Endothelial cell of umbilical vein (primary cell): ENCODE measurements at regions not wholly inside any gene's neighbourhood (a gene's known extent, or its start where the extent isn't known, plus 50 kb on each side); places are given as distances from the start of the nearest gene placed in this dataset.

ENCODE experiments used
- BruUV-seq: library from RNA; stranded (reverse); fragments of 400-500 nt; replicated peaks from 2 replicates; lab custom pipeline; 2021; lab: Mats Ljungman, UMichigan
- CTCF ChIA-PET: fragments of 300-600, 350-600 bp; sonication (Branson Sonifier 250); formaldehyde crosslinking; loops from one replicate; lab custom pipeline; 2021; ENCODE audit warnings: antibody characterized with exemption, inconsistent platforms; lab: Charles Lee
- POLR2A ChIA-PET: fragments of 300-600, 350-600 bp; sonication (Branson Sonifier 250); formaldehyde crosslinking; loops from one replicate; lab custom pipeline; 2021; ENCODE audit warnings: antibody characterized with exemption, inconsistent platforms; lab: Charles Lee
- DNase-seq: peaks from one replicate; pipeline ENCODE4 v3.0.0-alpha.2; 2011; ENCODE audit warnings: low read depth, low spot score
- FAIRE-seq: peaks from 2 replicates; lab custom pipeline; 2011; peaks lifted over from hg19 to GRCh38; lab: Jason Lieb, UNC
- H2AFZ ChIP-seq: 2 replicates; pipeline ENCODE4 v1.6.0; 2012; ENCODE audit warnings: low read depth, low read length, control low read depth, inconsistent platforms
- H3K27ac ChIP-seq: 2 replicates; pipeline ENCODE4 v1.5.1; 2011; ENCODE audit warnings: low read depth, mild to moderate bottlenecking, control low read depth, low read length, moderate library complexity; ENCODE audit not compliant: insufficient read depth
- H3K27me3 ChIP-seq, 2 experiments: 2 replicates each; pipeline versions ENCODE4 v1.6.0 to v1.6.1; 2011; ENCODE audit warnings: low read length in 2 of 2, mixed read lengths in 1 of 2; ENCODE audit not compliant: control insufficient read depth in 2 of 2, insufficient read depth in 2 of 2
- H3K36me3 ChIP-seq, 2 experiments: 2 replicates in 1 of 2; 3 replicates in 1 of 2; pipeline ENCODE4 v1.5.1; 2011; ENCODE audit warnings: low read length in 2 of 2, mild to moderate bottlenecking in 1 of 2, moderate library complexity in 1 of 2; ENCODE audit not compliant: control insufficient read depth in 2 of 2, insufficient read depth in 2 of 2; ENCODE audit errors: extremely low read depth in 1 of 2
- H3K4me1 ChIP-seq: 3 replicates; pipeline ENCODE4 v1.5.1; 2011; ENCODE audit warnings: mild to moderate bottlenecking, low read length; ENCODE audit not compliant: control insufficient read depth, insufficient read depth; ENCODE audit errors: extremely low read depth
- H3K4me2 ChIP-seq: 2 replicates; pipeline ENCODE4 v1.6.1; 2011; ENCODE audit warnings: low read length, control low read depth, mixed read lengths; ENCODE audit not compliant: insufficient read depth
- H3K4me3 ChIP-seq, 3 experiments: fragments of 200-600 bp in 1 of 3; sonication (generic), shearing (Covaris generic) in 1 of 3; replicated peaks in 1 of 3; 2 replicates each; pipeline ENCODE4 v1.5.1; 2011 to 2016; ENCODE audit warnings: control low read depth in 3 of 3, low read length in 3 of 3, mild to moderate bottlenecking in 2 of 3, inconsistent platforms in 1 of 3, low read depth in 1 of 3, moderate library complexity in 1 of 3; ENCODE audit not compliant: insufficient read depth in 1 of 3
- H3K79me2 ChIP-seq: 2 replicates; pipeline ENCODE4 v1.6.0; 2012; ENCODE audit warnings: low read length, inconsistent platforms; ENCODE audit not compliant: control insufficient read depth, insufficient read depth
- H3K9ac ChIP-seq: replicated peaks from 2 replicates; pipeline ENCODE3; 2011; ENCODE audit warnings: low read length, control low read depth; ENCODE audit not compliant: insufficient read depth; ENCODE audit errors: extremely low read depth
- H3K9me1 ChIP-seq: replicated peaks from 3 replicates; pipeline ENCODE4 v1.6.0; 2011; ENCODE audit warnings: mild to moderate bottlenecking, low read length; ENCODE audit not compliant: control insufficient read depth, insufficient read depth; ENCODE audit errors: extremely low read depth
- H3K9me3 ChIP-seq: replicated peaks from 2 replicates; pipeline ENCODE4 v1.5.1; 2012; ENCODE audit warnings: low read length, inconsistent platforms; ENCODE audit not compliant: control insufficient read depth, insufficient read depth
- H4K20me1 ChIP-seq: replicated peaks from 2 replicates; pipeline ENCODE3; 2011; ENCODE audit warnings: mild to moderate bottlenecking, low read length; ENCODE audit not compliant: control insufficient read depth, insufficient read depth; ENCODE audit errors: extremely low read depth
- CTCF ChIP-seq, 2 donors: IDR thresholded peaks; 1 replicate in 1 of 2; 2 replicates in 1 of 2; pipeline ENCODE4 v1.5.1; 2011; ENCODE audit warnings: low read length in 2 of 2, mild to moderate bottlenecking in 2 of 2, moderate library complexity in 2 of 2, control low read depth in 1 of 2, inconsistent platforms in 1 of 2, low read depth in 1 of 2; ENCODE audit not compliant: insufficient read depth in 1 of 2; ENCODE audit errors: extremely low read depth in 1 of 2
- EZH2 ChIP-seq: IDR thresholded peaks from 2 replicates; pipeline ENCODE4 v1.6.1; 2012; ENCODE audit warnings: borderline replicate concordance, low read depth, mild to moderate bottlenecking, moderate library complexity, low read length, inconsistent platforms; ENCODE audit not compliant: severe bottlenecking
- FOS ChIP-seq: IDR thresholded peaks from 2 replicates; pipeline ENCODE4 v1.6.1; 2011; ENCODE audit warnings: mild to moderate bottlenecking, low read length, moderate library complexity, borderline replicate concordance; ENCODE audit not compliant: insufficient read depth
- GATA2 ChIP-seq: IDR thresholded peaks from 2 replicates; pipeline ENCODE4 v1.7.0; 2011; ENCODE audit warnings: low read depth, mild to moderate bottlenecking, moderate library complexity, mixed read lengths, low read length; ENCODE audit not compliant: insufficient read length, insufficient read depth
- JUN ChIP-seq: IDR thresholded peaks from 2 replicates; pipeline ENCODE4 v1.6.1; 2011; ENCODE audit warnings: borderline replicate concordance, low read depth; ENCODE audit not compliant: insufficient read length, insufficient read depth
- MAX ChIP-seq: IDR thresholded peaks from 2 replicates; pipeline ENCODE4 v1.6.1; 2011; ENCODE audit not compliant: insufficient read depth, insufficient read length
- MYC ChIP-seq: IDR thresholded peaks from one replicate; pipeline ENCODE4 v1.6.1; 2011; ENCODE audit warnings: mild to moderate bottlenecking, low read depth, low read length
- POLR2A ChIP-seq: IDR thresholded peaks from 2 replicates; pipeline ENCODE4 v1.6.1; 2012; ENCODE audit warnings: low read depth, mild to moderate bottlenecking, control low read depth, low read length
- POLR2AphosphoS5 ChIP-seq: IDR thresholded peaks from 2 replicates; pipeline ENCODE4 v1.6.1; 2012; ENCODE audit warnings: low read depth, mild to moderate bottlenecking, control low read depth, low read length, moderate library complexity; ENCODE audit not compliant: insufficient read depth
- dilution Hi-C: fragments of 300-500 bp; cut with MboI; formaldehyde crosslinking; loops from one replicate; pipeline ENCODE4 v1.15.0; 2019; ENCODE audit warnings: low sequenced_read_pairs; ENCODE audit not compliant: extremely low pct_ligation_motif_present
- intact Hi-C: fragments of 100-400 bp; cut with micrococcal nuclease; formaldehyde crosslinking; loops from one replicate; pipeline ENCODE4 v1.10.0; 2022

- H3K4me2 ChIP-seq = no peak overlapping the region
- POLR2A ChIA-PET = no interaction called here
- dilution Hi-C loops = no loop called here
These were observed 93.3 kb upstream of the DOCK9 start for GRCh38 chr13:99071211-99071610.

More at GRCh38 chr13:99071211-99071610, 93.3 kb upstream of the DOCK9 start:
- Histone ChIP-seq H3K9me1 (no peaks in the 10 kb centered on the region), H3K27me3 (no peaks in the 10 kb centered on the region), H3K9me3 (no peaks in the 10 kb centered on the region), H2AFZ (no peak overlapping the region), H3K36me3 (no peaks in the 10 kb centered on the region), H3K9ac (no peak overlapping the region), H3K79me2 (no peaks in the 10 kb centered on the region), H3K27ac (no peak overlapping the region), H4K20me1 (no peaks in the 10 kb centered on the region), H3K4me3 (no peak overlapping the region), H3K4me1 (no peaks in the 10 kb centered on the region)
- intact Hi-C loops = no loop called here
- CTCF ChIA-PET = no interaction called here
- DNase-seq (no peak), FAIRE-seq (no peak)
- no TSS peak for BruUV-seq
- no peak for TF ChIP-seq GATA2
- no peak for TF ChIP-seq POLR2AphosphoS5
- no peak for TF ChIP-seq MAX
- TF ChIP-seq EZH2 = no peak
- TF ChIP-seq CTCF (IDR thresholded peaks at IDR 0.05; ENCODE audit: extremely low read depth in 1 of 2, insufficient read depth in 1 of 2, low read depth in 1 of 2, low read length in 2 of 2) = no peak
- no peak for TF ChIP-seq POLR2A
- TF ChIP-seq MYC = no peak
- no peak for TF ChIP-seq FOS
- no peak for TF ChIP-seq JUN
